ENCODE measurements at regions not wholly inside any gene's neighbourhood (a gene's known extent, or its start where the extent isn't known, plus 50 kb on each side); places are given as distances from the start of the nearest gene placed in this dataset.

DNA sequence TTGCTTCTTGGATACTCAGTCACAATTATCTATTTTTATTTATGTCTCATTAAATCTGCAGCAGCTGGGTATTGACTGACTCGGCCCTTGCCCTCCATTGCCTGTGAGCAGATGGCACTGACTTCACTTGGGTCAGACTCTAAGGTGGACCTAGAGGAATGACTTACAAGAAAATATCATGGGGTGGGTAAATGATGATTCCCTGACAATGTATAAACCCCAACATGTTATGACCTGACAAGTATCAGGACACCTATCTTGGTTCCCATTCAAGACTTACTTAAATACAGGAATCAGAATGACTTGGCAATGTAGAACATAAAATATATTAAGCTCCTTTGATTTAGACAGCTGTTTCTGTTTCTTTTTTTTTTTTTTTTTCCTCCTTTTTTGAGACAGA lies 953.5 kb downstream of the CDH11 start:
- Histone ChIP-seq H3K79me2 (no peaks in the 10 kb centered on the region), H3K4me1 (ENCODE audit: insufficient read depth) (no peaks in the 10 kb centered on the region), H4K20me1 (ENCODE audit: insufficient read depth, poor library complexity, severe bottlenecking) (no peaks in the 10 kb centered on the region), H2AFZ (no peak overlapping the region), H3K9me2 (replicated peaks; ENCODE audit: insufficient read depth) (no peaks in the 10 kb centered on the region), H3K4me3 (no peak overlapping the region), H3K4me2 (no peak overlapping the region), H3K9me3 (ENCODE audit: low read depth) (no peaks in the 10 kb centered on the region), H3K27ac (no peak overlapping the region), H3K27me3 (no peaks in the 10 kb centered on the region), H3K36me3 (replicated peaks; ENCODE audit: insufficient read depth, low read depth) (no peaks in the 10 kb centered on the region)
- no peak for DNase-seq (ENCODE audit: low spot score)
- TF ChIP-seq, protein P1, sequence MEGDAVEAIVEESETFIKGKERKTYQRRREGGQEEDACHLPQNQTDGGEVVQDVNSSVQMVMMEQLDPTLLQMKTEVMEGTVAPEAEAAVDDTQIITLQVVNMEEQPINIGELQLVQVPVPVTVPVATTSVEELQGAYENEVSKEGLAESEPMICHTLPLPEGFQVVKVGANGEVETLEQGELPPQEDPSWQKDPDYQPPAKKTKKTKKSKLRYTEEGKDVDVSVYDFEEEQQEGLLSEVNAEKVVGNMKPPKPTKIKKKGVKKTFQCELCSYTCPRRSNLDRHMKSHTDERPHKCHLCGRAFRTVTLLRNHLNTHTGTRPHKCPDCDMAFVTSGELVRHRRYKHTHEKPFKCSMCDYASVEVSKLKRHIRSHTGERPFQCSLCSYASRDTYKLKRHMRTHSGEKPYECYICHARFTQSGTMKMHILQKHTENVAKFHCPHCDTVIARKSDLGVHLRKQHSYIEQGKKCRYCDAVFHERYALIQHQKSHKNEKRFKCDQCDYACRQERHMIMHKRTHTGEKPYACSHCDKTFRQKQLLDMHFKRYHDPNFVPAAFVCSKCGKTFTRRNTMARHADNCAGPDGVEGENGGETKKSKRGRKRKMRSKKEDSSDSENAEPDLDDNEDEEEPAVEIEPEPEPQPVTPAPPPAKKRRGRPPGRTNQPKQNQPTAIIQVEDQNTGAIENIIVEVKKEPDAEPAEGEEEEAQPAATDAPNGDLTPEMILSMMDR (IDR thresholded peaks at IDR 0.05; ENCODE audit: poor library complexity), result no peak
- TF ChIP-seq EZH2 (IDR thresholded peaks at IDR 0.05; ENCODE audit: borderline replicate concordance) (no peak), EZH2phosphoT487 (IDR thresholded peaks at IDR 0.05; ENCODE audit: low read depth, severe bottlenecking, unreplicated experiment) (no peak)
- WGBS (ENCODE audit: low lambda C conversion rate, missing lambda C conversion rate), result 91% methylated on average over 1 of the region's 1 CpG

DNA sequence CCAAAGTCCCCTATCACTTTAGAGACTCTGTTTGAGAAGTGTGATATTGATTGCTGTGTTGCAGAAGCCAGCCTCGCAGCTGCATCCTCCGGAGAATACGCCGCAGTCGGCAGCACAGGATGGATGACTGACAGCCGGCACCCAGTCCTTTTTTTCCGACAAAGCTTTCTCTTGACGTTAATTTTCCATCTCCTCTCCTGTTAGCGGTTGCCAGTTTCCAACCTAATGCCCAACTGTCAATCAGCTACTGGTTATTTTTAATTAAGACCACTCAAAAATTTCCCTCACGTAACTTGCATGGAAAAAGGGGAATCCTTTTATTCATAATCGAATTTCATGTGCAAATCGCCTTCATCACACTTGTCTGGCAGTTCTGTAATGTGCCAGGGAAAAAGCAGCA lies 953.9 kb downstream of the CDH11 start:
- Histone ChIP-seq H3K4me1 (ENCODE audit: insufficient read depth) (no peaks in the 10 kb centered on the region), H3K79me2 (no peaks in the 10 kb centered on the region), H4K20me1 (ENCODE audit: insufficient read depth, poor library complexity, severe bottlenecking) (no peaks in the 10 kb centered on the region), H2AFZ (no peak overlapping the region), H3K4me2 (no peak overlapping the region), H3K9me2 (replicated peaks; ENCODE audit: insufficient read depth) (no peaks in the 10 kb centered on the region), H3K4me3 (no peak overlapping the region), H3K27ac (no peak overlapping the region), H3K27me3 (no peaks in the 10 kb centered on the region), H3K9me3 (ENCODE audit: low read depth) (no peaks in the 10 kb centered on the region), H3K36me3 (replicated peaks; ENCODE audit: insufficient read depth, low read depth) (no peaks in the 10 kb centered on the region)
- TF ChIP-seq, protein P1 (IDR thresholded peaks at IDR 0.05; ENCODE audit: poor library complexity), result no peak
- no peak for TF ChIP-seq EZH2 (IDR thresholded peaks at IDR 0.05; ENCODE audit: borderline replicate concordance)
- no peak for TF ChIP-seq EZH2phosphoT487 (IDR thresholded peaks at IDR 0.05; ENCODE audit: low read depth, severe bottlenecking, unreplicated experiment)
- no peak for DNase-seq (ENCODE audit: low spot score)
- WGBS (ENCODE audit: low lambda C conversion rate, missing lambda C conversion rate), result 92% methylated on average over 12 of the region's 12 CpGs

DNA sequence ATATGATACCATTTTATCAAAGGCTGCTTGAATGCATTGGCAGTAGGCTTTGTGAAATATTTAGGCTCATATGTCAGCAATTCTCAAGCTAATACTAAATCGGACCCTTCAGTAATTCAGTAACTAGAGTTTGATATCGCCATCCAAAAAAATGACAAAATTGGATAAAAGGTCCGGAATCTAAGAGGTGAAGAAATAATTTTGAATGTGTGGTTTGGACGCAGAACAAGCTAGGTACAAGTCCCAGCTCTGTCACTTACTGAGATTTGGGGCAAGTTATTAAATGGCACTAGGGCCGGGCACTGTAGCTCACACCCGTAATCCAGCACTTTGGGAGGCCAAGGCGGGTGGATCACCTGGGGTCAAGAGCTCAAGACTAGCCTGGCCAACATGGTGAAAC lies 956.5 kb downstream of the CDH11 start:
- no peak for DNase-seq (ENCODE audit: low spot score)
- Histone ChIP-seq H3K4me3 (no peak overlapping the region), H3K27ac (no peak overlapping the region), H3K27me3 (no peaks in the 10 kb centered on the region), H3K9me3 (ENCODE audit: low read depth) (no peaks in the 10 kb centered on the region), H2AFZ (no peak overlapping the region), H4K20me1 (ENCODE audit: insufficient read depth, poor library complexity, severe bottlenecking) (no peaks in the 10 kb centered on the region), H3K36me3 (replicated peaks; ENCODE audit: insufficient read depth, low read depth) (no peaks in the 10 kb centered on the region), H3K9me2 (replicated peaks; ENCODE audit: insufficient read depth) (no peaks in the 10 kb centered on the region), H3K4me1 (ENCODE audit: insufficient read depth) (peaks cover 8% of the 10 kb centered on the region), H3K4me2 (no peak overlapping the region), H3K79me2 (no peaks in the 10 kb centered on the region)
- 94% methylated on average over 7 of the region's 7 CpGs for WGBS (ENCODE audit: low lambda C conversion rate, missing lambda C conversion rate)
- TF ChIP-seq EZH2 (IDR thresholded peaks at IDR 0.05; ENCODE audit: borderline replicate concordance), result no peak
- TF ChIP-seq EZH2phosphoT487 (IDR thresholded peaks at IDR 0.05; ENCODE audit: low read depth, severe bottlenecking, unreplicated experiment), result no peak
- TF ChIP-seq, protein P1 (IDR thresholded peaks at IDR 0.05; ENCODE audit: poor library complexity), result no peak
